ENCODE measurements at regions not wholly inside any gene's neighbourhood (a gene's known extent, or its start where the extent isn't known, plus 50 kb on each side); places are given as distances from the start of the nearest gene placed in this dataset.

DNA sequence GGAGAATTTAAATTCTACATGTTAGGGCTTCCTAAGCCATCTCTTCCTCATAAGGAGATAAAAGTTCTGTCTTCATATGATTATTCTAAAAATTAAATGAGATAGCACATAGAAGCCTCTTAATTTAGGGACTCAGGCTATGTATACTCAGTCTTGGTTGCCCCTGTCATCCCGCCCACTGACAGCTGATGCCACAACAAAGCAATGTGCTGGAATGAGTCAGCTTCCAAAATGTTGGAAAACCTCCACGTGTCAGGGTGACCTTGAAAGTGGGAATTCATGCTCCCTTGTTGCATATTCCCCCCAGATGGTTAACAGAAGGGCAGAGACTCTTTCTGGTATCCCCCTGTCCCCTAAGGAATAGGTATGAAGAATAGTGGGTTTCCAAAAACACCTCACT lies 238.0 kb upstream of the DDHD1 start:
- H3K27ac Mint-ChIP-seq = no peak overlapping the region
- H3K9me3 Mint-ChIP-seq = peaks cover 31% of the 10 kb centered on the region
- TF ChIP-seq, protein P1, sequence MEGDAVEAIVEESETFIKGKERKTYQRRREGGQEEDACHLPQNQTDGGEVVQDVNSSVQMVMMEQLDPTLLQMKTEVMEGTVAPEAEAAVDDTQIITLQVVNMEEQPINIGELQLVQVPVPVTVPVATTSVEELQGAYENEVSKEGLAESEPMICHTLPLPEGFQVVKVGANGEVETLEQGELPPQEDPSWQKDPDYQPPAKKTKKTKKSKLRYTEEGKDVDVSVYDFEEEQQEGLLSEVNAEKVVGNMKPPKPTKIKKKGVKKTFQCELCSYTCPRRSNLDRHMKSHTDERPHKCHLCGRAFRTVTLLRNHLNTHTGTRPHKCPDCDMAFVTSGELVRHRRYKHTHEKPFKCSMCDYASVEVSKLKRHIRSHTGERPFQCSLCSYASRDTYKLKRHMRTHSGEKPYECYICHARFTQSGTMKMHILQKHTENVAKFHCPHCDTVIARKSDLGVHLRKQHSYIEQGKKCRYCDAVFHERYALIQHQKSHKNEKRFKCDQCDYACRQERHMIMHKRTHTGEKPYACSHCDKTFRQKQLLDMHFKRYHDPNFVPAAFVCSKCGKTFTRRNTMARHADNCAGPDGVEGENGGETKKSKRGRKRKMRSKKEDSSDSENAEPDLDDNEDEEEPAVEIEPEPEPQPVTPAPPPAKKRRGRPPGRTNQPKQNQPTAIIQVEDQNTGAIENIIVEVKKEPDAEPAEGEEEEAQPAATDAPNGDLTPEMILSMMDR (IDR thresholded peaks at IDR 0.05) = no peak
- no peak for DNase-seq
- H3K4me3 Mint-ChIP-seq = no peak overlapping the region
- H3K27me3 Mint-ChIP-seq (ENCODE audit: low read depth, poor library complexity) = peaks cover 5% of the 10 kb centered on the region
- peaks cover 17% of the 10 kb centered on the region for H3K36me3 Mint-ChIP-seq (ENCODE audit: low read depth)
- H3K4me1 Mint-ChIP-seq = no peaks in the 10 kb centered on the region

DNA sequence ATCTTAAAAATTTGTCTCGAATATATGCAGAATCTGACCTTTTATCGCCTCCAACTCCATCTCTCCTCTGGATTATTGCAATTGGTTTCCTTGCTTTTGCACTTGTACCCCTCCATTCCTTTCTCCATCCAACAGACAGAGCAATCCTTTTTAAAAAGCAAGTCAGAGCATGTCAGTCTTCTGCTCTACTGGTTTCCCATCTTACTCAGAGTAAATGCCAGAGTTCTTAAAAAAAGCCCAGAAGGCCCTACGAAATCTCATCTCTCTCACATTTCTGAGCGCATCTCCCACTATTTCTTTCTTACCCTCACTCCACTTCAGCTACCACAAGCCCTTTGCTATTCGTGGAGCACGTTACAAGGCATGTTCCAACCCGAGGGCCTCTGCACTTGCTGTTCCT lies 236.9 kb upstream of the DDHD1 start:
- TF ChIP-seq, protein P1 (IDR thresholded peaks at IDR 0.05) = no peak
- H3K27me3 Mint-ChIP-seq (ENCODE audit: low read depth, poor library complexity) = peaks cover 3% of the 10 kb centered on the region
- H3K4me1 Mint-ChIP-seq = no peaks in the 10 kb centered on the region
- H3K9me3 Mint-ChIP-seq = peaks cover 19% of the 10 kb centered on the region
- no peak for DNase-seq
- no peak overlapping the region for H3K27ac Mint-ChIP-seq
- no peak overlapping the region for H3K4me3 Mint-ChIP-seq
- peaks cover 15% of the 10 kb centered on the region for H3K36me3 Mint-ChIP-seq (ENCODE audit: low read depth)

DNA sequence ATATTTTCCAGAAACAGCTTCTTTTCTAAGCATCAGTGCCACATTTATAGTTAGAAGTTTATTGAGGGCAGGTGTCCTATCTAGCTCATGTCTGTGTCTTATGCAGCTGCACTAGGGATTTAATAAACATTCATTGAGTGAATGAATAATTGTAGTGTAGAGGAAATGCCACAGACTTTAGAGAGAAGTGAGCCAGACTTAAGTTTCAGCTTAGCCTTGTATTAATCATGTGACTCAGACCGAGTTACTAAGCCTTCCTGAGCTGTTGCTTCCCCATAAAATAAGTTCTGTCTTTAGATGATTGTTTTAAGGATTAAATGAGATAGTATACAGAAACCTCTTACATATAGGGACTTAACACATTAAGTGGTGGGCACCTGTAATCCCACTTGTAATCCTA lies 236.1 kb upstream of the DDHD1 start:
- Mint-ChIP-seq H3K27ac (no peak overlapping the region), H3K9me3 (peaks cover 11% of the 10 kb centered on the region), H3K27me3 (ENCODE audit: low read depth, poor library complexity) (peaks cover 3% of the 10 kb centered on the region), H3K4me1 (no peaks in the 10 kb centered on the region), H3K36me3 (ENCODE audit: low read depth) (peaks cover 6% of the 10 kb centered on the region), H3K4me3 (no peak overlapping the region)
- TF ChIP-seq, protein P1 (IDR thresholded peaks at IDR 0.05) = no peak
- DNase-seq = no peak

- no peak overlapping the region for H3K27ac Mint-ChIP-seq
- no peaks in the 10 kb centered on the region for H3K9me3 Mint-ChIP-seq
- H3K36me3 Mint-ChIP-seq (ENCODE audit: low read depth) = no peaks in the 10 kb centered on the region
- H3K27me3 Mint-ChIP-seq (ENCODE audit: low read depth, poor library complexity) = no peaks in the 10 kb centered on the region
- TF ChIP-seq, protein P1 (IDR thresholded peaks at IDR 0.05) = no peak
- H3K4me3 Mint-ChIP-seq = no peak overlapping the region
- no peaks in the 10 kb centered on the region for H3K4me1 Mint-ChIP-seq
- no peak for DNase-seq
Measured at GRCh38 chr14:53386362-53386761, 233.2 kb upstream of the DDHD1 start.

DNA sequence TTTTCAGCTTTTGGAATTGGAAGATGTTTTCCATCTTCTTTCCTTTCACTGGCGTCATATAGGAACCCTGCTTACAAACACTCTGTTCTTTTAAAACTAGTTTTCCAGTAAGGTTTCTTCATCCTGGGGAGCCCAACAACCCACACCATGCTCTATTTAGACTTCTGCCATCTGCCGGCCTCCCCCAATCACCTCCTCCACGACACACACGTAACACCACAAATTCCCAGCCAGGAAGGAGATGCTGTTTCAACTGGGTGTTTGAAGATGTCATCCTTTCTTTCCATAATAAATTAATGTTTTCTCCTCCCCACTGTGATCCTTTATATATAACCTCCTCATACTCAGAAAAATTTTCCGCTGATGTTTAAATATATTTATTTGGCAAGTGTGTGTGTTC lies 231.4 kb upstream of the DDHD1 start:
- TF ChIP-seq, protein P1 (IDR thresholded peaks at IDR 0.05) = no peak
- Mint-ChIP-seq H3K27ac (no peak overlapping the region), H3K27me3 (ENCODE audit: low read depth, poor library complexity) (no peaks in the 10 kb centered on the region), H3K36me3 (ENCODE audit: low read depth) (no peaks in the 10 kb centered on the region), H3K4me3 (no peak overlapping the region), H3K4me1 (no peaks in the 10 kb centered on the region), H3K9me3 (no peaks in the 10 kb centered on the region)
- no peak for DNase-seq

GRCh38 chr14:53384073-53384472 lies 230.9 kb upstream of the DDHD1 start:
- DNase-seq = no peak
- no peaks in the 10 kb centered on the region for H3K36me3 Mint-ChIP-seq (ENCODE audit: low read depth)
- TF ChIP-seq, protein P1 (IDR thresholded peaks at IDR 0.05) = no peak
- H3K27me3 Mint-ChIP-seq (ENCODE audit: low read depth, poor library complexity) = no peaks in the 10 kb centered on the region
- H3K4me3 Mint-ChIP-seq = no peak overlapping the region
- H3K9me3 Mint-ChIP-seq = no peaks in the 10 kb centered on the region
- H3K27ac Mint-ChIP-seq = no peak overlapping the region
- H3K4me1 Mint-ChIP-seq = no peaks in the 10 kb centered on the region
